Right lobe of liver (tissue), 6 donors: ENCODE measurements at regions not wholly inside any gene's neighbourhood (a gene's known extent, or its start where the extent isn't known, plus 50 kb on each side); places are given as distances from the start of the nearest gene placed in this dataset.
"Not testable (repeated sequence)": the region's sequence is repeated elsewhere in the genome, so short reads cannot be mapped to it uniquely, and the experiment has no call there.

Source experiments
- ATAC-seq, 4 donors: fragments of 200-7000 bp; cut with Tn5 transposase; one replicate each; pipeline ENCODE4 v1.9.1; 2020; ENCODE audit warnings: mild to moderate bottlenecking in 4 of 4, moderate library complexity in 4 of 4
- DNase-seq, 3 donors: peaks; one replicate each; pipeline ENCODE4 v3.0.0-alpha.2; 2020
- H3K27ac ChIP-seq, 3 donors: fragments of 200-600 bp; one replicate each; pipeline ENCODE4 v1.8.0; 2022
- H3K27me3 ChIP-seq, 2 donors: fragments of 200-600 bp; one replicate each; pipeline ENCODE4 v1.8.0; 2022
- H3K36me3 ChIP-seq, 4 donors: fragments of 200-600 bp; sonication (generic) in 1 of 4; one replicate each; pipeline versions ENCODE4 v1.5.1 to v1.8.0; 2017 to 2022; ENCODE audit warnings: control low read depth in 1 of 4
- H3K4me1 ChIP-seq, 4 donors: fragments of 200-600 bp; sonication (generic) in 1 of 4; one replicate each; pipeline versions ENCODE4 v1.5.1 to v1.8.0; 2017 to 2022; ENCODE audit warnings: control low read depth in 1 of 4
- H3K4me3 ChIP-seq, 3 donors: fragments of 200-600 bp; one replicate each; pipeline ENCODE4 v1.8.0; 2022
- H3K9me3 ChIP-seq, 4 donors: fragments of 200-600 bp; sonication (generic) in 1 of 4; one replicate each; pipeline versions ENCODE4 v1.5.1 to v1.8.0; 2017 to 2022; ENCODE audit warnings: control low read depth in 1 of 4
- POLR2A ChIP-seq: fragments of 450-650 bp; IDR thresholded peaks from one replicate; pipeline ENCODE4 v1.6.1; 2017; ENCODE audit warnings: antibody characterized with exemption, mild to moderate bottlenecking
- WGBS: methylation state at CpG from one replicate; pipeline ENCODE4 v1.1.6; 2018; ENCODE audit warnings: low coverage, low lambda C conversion rate; ENCODE audit not compliant: insufficient coverage; ENCODE audit errors: missing lambda C conversion rate; 5-methylcytosine and 5-hydroxymethylcytosine counted together
- intact Hi-C, 2 donors: fragments of 100-400 bp; cut with DNase I; formaldehyde crosslinking; loops; one replicate each; pipeline versions ENCODE4 v1.11.2 to v1.14.1; 2022
- TF ChIP-seq, protein P1 (sequence below), 4 donors: fragments of 200-600 bp in 3 of 4; fragments of 450-650 bp in 1 of 4; IDR thresholded peaks; one replicate each; pipeline versions ENCODE4 v1.5.1 to v1.8.0; 2016 to 2022; ENCODE audit warnings: antibody characterized with exemption in 4 of 4, mild to moderate bottlenecking in 2 of 4
- donor health status: DM: no; HTN: yes; CAD: no.
- donor health status: DM: no; HTN: no; CAD: no.
- donor health status: DM: no; HTN: no; CAD: no.
- donor health status: DM: no; HTN: yes; CAD: no.
- donor health status: DM: no; HTN: yes; CAD: no.

- H3K27ac ChIP-seq = peak overlapping the region in 2 of 3 donors; percentile 14 to 52
- intact Hi-C loops = no loop called here
Observed at GRCh38 chrX:67044866-67045265, 406.0 kb upstream of the EDA2R start.

DNA sequence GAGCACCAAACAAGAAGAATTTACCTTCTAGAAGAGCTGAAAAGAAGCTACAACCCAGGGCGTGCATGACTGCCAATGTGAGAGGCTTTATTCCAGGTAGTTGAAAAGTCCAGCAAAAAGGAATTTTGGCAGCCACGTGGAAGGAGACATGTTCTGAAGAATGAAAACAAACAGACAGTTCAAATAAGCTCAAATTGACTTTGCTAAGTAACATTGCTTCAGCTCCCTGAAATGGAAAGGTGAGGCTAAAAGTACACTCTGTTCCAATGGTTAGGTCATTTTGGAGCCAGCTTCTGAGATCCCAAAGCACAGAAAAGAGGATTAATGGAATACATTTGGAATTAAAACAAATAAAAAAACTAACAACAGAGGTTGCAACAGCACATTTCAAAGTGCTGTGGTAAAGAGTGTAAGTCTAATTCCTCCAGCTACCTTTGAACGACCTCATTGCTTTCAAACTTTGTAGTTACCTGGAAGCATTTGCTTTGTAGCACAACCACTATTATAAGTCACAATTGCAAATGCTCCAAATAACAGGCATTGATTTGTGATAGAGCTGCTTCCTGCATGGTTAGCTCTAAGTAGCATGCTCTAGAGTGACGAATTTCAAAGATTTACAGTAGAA lies 405.3 kb upstream of the EDA2R start:
- peak; percentile 25 to 69 (median 44) for DNase-seq
- no peaks in the 10 kb centered on the region for H3K9me3 ChIP-seq
- no peaks in the 10 kb centered on the region for H3K36me3 ChIP-seq
- 14% methylated on average over 4 of the region's 4 CpGs for WGBS
- H3K27ac ChIP-seq = peak overlapping the region in 2 of 3 donors; percentile 38 to 58
- no peaks in the 10 kb centered on the region for H3K27me3 ChIP-seq
- H3K4me1 ChIP-seq = peaks cover 0 to 33% (median 10%) of the 10 kb centered on the region in 4 donors
- peak; percentile 90 to 96 (median 92) for ATAC-seq
- H3K4me3 ChIP-seq = peak overlapping the region in 2 of 3 donors; percentile 3 to 9
- intact Hi-C loops = no loop called here
- TF ChIP-seq, protein P1, sequence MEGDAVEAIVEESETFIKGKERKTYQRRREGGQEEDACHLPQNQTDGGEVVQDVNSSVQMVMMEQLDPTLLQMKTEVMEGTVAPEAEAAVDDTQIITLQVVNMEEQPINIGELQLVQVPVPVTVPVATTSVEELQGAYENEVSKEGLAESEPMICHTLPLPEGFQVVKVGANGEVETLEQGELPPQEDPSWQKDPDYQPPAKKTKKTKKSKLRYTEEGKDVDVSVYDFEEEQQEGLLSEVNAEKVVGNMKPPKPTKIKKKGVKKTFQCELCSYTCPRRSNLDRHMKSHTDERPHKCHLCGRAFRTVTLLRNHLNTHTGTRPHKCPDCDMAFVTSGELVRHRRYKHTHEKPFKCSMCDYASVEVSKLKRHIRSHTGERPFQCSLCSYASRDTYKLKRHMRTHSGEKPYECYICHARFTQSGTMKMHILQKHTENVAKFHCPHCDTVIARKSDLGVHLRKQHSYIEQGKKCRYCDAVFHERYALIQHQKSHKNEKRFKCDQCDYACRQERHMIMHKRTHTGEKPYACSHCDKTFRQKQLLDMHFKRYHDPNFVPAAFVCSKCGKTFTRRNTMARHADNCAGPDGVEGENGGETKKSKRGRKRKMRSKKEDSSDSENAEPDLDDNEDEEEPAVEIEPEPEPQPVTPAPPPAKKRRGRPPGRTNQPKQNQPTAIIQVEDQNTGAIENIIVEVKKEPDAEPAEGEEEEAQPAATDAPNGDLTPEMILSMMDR (IDR thresholded peaks at IDR 0.05) = no peak
- TF ChIP-seq POLR2A = no peak

More at GRCh38 chrX:67044866-67045265, 406.0 kb upstream of the EDA2R start:
- Histone ChIP-seq H3K36me3 (no peaks in the 10 kb centered on the region), H3K9me3 (no peaks in the 10 kb centered on the region), H3K4me1 (peaks cover 0 to 37% (median 12%) of the 10 kb centered on the region in 4 donors), H3K4me3 (no peak overlapping the region), H3K27me3 (no peaks in the 10 kb centered on the region)
- ATAC-seq = no peak
- no peak for DNase-seq
- TF ChIP-seq, protein P1 (IDR thresholded peaks at IDR 0.05) = no peak
- TF ChIP-seq POLR2A = no peak
- 17% methylated on average over 2 of the region's 2 CpGs for WGBS

- no peak overlapping the region for H3K27ac ChIP-seq
- no peak for ATAC-seq
- no peaks in the 10 kb centered on the region for H3K4me1 ChIP-seq
- H3K36me3 ChIP-seq = no peaks in the 10 kb centered on the region
- no peaks in the 10 kb centered on the region for H3K27me3 ChIP-seq
- no peaks in the 10 kb centered on the region for H3K9me3 ChIP-seq
- no peak overlapping the region for H3K4me3 ChIP-seq
- no peak for TF ChIP-seq POLR2A
- TF ChIP-seq, protein P1 (IDR thresholded peaks at IDR 0.05) = no peak
- DNase-seq = no peak
- WGBS = no CpG with 5 or more reads among the region's 1 CpG
- intact Hi-C loops = no loop called here
Observed at GRCh38 chrX:67004451-67004850, 365.6 kb upstream of the EDA2R start.

GRCh38 chrX:66994729-66995128 lies 355.9 kb upstream of the EDA2R start:
- WGBS = 60% methylated on average over 2 of the region's 2 CpGs
- intact Hi-C loops = no loop called here
- Histone ChIP-seq H3K9me3 (no peaks in the 10 kb centered on the region), H3K4me3 (no peak overlapping the region), H3K27me3 (no peaks in the 10 kb centered on the region), H3K27ac (no peak overlapping the region), H3K36me3 (no peaks in the 10 kb centered on the region), H3K4me1 (no peaks in the 10 kb centered on the region)
- DNase-seq = no peak
- no peak for TF ChIP-seq POLR2A
- TF ChIP-seq, protein P1 (IDR thresholded peaks at IDR 0.05) = no peak
- ATAC-seq = no peak

DNA sequence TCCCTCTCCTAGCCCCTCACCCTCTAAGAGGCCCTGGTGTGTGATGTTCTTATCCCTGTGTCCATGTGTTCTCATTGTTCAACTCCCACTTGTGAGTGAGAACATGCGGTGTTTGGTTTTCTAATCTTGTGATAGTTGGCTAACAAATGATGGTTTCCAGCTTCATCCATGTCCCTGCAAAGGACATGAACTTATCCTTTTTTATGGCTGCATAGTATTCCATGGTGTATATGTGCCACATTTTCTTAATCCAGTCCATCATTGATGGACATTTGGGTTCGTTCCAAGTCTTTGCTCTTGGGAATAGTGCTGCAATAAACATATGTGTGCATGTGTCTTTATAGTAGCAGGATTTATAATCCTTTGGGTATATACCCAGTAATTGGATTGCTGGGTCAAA lies 353.2 kb upstream of the EDA2R start:
- ATAC-seq = not testable (repeated sequence)
- WGBS = 67% methylated on average over 2 of the region's 2 CpGs

More for the DNA sequence above, 353.2 kb upstream of the EDA2R start:
- H3K36me3 ChIP-seq, DNase-seq, intact Hi-C loops, H3K27ac ChIP-seq, H3K27me3 ChIP-seq, H3K9me3 ChIP-seq, H3K4me3 ChIP-seq, H3K4me1 ChIP-seq: not testable (repeated sequence)
